Kidney epithelial cell (primary cell): ENCODE measurements at regions not wholly inside any gene's neighbourhood (a gene's known extent, or its start where the extent isn't known, plus 50 kb on each side); places are given as distances from the start of the nearest gene placed in this dataset.
"Not testable (repeated sequence)": the region's sequence is repeated elsewhere in the genome, so short reads cannot be mapped to it uniquely, and the experiment has no call there.

Experiments
- DNase-seq: peaks from one replicate; pipeline ENCODE4 v3.0.0-alpha.2; 2010; ENCODE audit warnings: low read depth
- H3K27me3 ChIP-seq: 2 replicates; pipeline ENCODE4 v1.6.0; 2011; ENCODE audit warnings: low read length; ENCODE audit not compliant: control insufficient read depth, insufficient read depth
- H3K36me3 ChIP-seq: 2 replicates; pipeline ENCODE4 v1.5.1; 2011; ENCODE audit warnings: low read length; ENCODE audit not compliant: control insufficient read depth, insufficient read depth
- H3K4me3 ChIP-seq: 2 replicates; pipeline ENCODE4 v1.5.1; 2011; ENCODE audit warnings: low read depth, mild to moderate bottlenecking, control low read depth, low read length
- CTCF ChIP-seq: IDR thresholded peaks from 2 replicates; pipeline ENCODE4 v1.5.1; 2011; ENCODE audit warnings: mild to moderate bottlenecking, moderate library complexity, low read length, control low read depth, inconsistent platforms; ENCODE audit not compliant: insufficient read depth, poor library complexity, severe bottlenecking

DNA sequence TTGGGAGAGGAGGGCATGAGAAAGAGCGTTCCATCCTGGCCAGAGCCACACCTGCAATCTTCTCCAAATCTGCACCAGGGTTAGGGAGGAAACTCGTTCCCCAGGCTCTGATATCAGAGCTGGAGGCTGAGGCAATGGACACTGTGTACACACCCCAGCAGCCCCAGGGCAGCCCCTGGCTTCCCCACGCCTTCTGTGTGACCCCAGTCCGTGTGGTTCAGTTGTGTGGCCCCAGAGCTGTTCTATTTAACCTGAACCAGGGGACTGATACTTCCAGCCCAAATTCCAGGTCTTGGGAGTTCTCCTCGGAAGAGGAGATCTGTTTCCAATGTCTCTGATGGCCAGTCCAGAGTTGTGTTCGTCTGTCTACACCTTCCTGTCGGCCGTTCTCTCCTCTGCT is 242.6 kb upstream of the EXOC2 start:
- Histone ChIP-seq H3K36me3 (no peaks in the 10 kb centered on the region), H3K4me3 (no peak overlapping the region), H3K27me3 (peaks cover 16% of the 10 kb centered on the region)
- no peak for TF ChIP-seq CTCF
- DNase-seq, result no peak

GRCh38 chr6:934686-935085 is 241.7 kb upstream of the EXOC2 start:
- H3K36me3 ChIP-seq, result no peaks in the 10 kb centered on the region
- peaks cover 15% of the 10 kb centered on the region for H3K27me3 ChIP-seq
- TF ChIP-seq CTCF, result no peak
- no peak overlapping the region for H3K4me3 ChIP-seq
- DNase-seq, result no peak

DNA sequence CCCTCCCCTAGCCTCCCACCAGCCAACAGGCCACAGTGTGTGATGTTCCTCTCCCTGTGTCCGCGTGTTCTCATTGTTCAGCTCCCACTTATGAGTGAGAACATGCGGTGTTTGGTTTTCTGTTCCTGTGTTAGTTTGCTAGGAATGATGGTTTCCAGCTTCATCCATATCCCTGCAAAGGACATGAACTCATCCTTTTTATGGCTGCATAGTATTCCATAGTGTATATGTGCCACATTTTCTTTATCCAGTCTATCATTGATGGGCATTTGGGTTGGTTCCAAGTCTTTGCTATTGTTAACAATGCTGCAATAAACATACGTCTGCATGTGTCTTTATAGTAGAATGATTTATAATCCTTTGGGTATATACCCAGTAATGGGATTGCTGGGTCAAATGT is 239.0 kb upstream of the EXOC2 start:
- DNase-seq, H3K36me3 ChIP-seq, H3K4me3 ChIP-seq: not testable (repeated sequence)
- H3K27me3 ChIP-seq, result peaks cover 12% of the 10 kb centered on the region

GRCh38 chr6:927157-927556 is 234.2 kb upstream of the EXOC2 start:
- Histone ChIP-seq H3K4me3 (no peak overlapping the region), H3K36me3 (no peaks in the 10 kb centered on the region), H3K27me3 (no peaks in the 10 kb centered on the region)
- no peak for TF ChIP-seq CTCF
- no peak for DNase-seq

DNA sequence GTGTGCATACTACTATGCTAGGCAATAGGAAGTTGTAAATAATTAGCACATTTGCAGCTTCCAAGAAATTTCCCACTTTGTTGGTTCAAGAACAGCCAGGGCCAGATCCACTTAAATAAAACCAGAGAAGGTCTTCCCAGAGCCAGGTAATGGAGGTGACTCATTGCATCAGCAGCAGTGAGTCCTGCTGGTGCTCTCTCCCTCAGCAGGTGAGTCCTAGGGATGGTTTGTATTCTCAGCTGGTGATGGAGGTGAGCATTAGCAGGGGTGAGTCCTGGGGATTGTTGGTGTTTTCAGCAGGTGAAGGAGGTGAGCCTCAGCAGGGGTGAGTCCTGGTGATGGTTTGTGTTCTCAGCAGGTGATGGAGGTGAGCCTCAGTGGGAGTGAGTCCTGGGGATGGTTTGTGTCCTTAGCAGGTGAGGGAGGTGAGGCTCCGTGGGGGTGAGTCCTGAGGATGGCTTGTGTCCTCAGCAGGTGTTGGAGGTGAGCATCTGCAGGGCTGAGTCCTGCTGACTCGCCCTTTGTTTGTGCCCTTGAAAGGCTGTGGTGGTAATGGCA is 232.8 kb upstream of the EXOC2 start:
- no peaks in the 10 kb centered on the region for H3K27me3 ChIP-seq
- H3K4me3 ChIP-seq, result no peak overlapping the region
- no peaks in the 10 kb centered on the region for H3K36me3 ChIP-seq
- no peak for DNase-seq
- TF ChIP-seq CTCF, result no peak

GRCh38 chr6:924661-925060 is 231.7 kb upstream of the EXOC2 start:
- no peak overlapping the region for H3K4me3 ChIP-seq
- no peak for TF ChIP-seq CTCF
- no peaks in the 10 kb centered on the region for H3K27me3 ChIP-seq
- H3K36me3 ChIP-seq, result no peaks in the 10 kb centered on the region
- DNase-seq, result no peak
